GM19239 (cell line): ENCODE measurements at regions not wholly inside any gene's neighbourhood (a gene's known extent, or its start where the extent isn't known, plus 50 kb on each side); places are given as distances from the start of the nearest gene placed in this dataset.

Experiments
- DNase-seq: peaks from one replicate; pipeline ENCODE4 v3.0.0; 2011; ENCODE audit warnings: low spot score; ENCODE audit not compliant: insufficient read length
- FAIRE-seq: peaks from 2 replicates; lab custom pipeline; 2011; peaks lifted over from hg19 to GRCh38; lab: Jason Lieb, UNC

DNA sequence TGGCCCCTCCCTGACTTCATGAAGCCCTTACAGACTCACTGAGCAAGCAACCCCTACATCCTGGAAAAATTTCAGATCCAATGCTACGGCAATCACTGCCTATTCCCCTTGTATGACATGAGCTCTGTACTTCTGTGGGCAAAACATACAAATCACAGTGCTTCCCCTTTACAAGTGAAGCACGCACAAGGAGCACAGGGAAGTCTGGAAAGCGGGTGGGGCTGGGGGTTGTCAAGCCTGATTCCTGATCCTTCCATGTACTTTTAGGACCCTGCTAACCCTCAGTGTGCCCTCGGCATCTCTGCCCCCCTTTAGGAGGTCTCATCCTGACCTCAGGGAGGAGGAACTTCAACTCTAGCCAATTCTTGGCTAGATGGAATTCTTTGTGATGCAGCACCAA, 405.7 kb upstream of the POU3F1 start:
- no peak for FAIRE-seq
- DNase-seq, result no peak

DNA sequence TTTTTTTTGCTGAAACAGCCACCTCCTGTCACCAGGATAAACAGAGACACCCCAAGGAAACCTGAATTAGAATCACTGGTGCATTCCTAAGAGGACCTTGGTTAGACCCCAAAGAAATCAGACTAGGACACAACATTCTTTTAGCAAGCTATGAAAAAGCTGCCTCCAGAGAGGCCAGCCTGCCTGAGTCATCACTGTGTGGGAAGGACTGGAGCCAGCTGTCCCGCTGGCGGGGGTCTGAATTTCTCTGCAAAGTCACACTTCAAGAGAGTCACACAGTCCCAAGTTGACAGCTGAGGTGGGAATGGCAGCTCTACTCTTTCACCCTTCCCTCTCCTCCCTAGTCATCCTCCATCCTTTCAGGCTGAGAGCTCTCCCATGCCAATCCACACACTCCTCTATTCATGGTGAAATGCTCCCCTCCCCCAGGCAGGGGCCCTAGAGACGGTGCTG, 405.0 kb upstream of the POU3F1 start:
- no peak for FAIRE-seq
- DNase-seq, result no peak

DNA sequence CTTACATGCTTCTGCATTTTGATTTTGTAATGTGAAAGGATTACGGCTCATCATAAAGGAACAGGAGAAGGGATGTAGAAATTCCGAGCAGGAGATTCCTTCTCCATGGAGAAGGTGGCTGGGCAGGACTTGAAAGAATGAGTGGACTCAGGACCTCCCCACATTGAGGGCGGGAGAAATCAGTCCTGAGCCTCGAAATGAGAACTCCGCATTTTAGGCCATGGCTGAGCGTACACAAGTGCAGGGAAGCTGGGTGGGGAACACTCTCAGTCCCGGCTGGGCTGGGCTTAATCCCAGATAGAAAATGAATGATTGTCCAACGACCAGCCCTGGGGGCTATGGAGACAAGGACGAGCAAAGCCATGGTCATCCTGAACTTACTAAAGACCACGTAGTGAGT, 402.3 kb upstream of the POU3F1 start:
- DNase-seq (no peak), FAIRE-seq (no peak)

DNA sequence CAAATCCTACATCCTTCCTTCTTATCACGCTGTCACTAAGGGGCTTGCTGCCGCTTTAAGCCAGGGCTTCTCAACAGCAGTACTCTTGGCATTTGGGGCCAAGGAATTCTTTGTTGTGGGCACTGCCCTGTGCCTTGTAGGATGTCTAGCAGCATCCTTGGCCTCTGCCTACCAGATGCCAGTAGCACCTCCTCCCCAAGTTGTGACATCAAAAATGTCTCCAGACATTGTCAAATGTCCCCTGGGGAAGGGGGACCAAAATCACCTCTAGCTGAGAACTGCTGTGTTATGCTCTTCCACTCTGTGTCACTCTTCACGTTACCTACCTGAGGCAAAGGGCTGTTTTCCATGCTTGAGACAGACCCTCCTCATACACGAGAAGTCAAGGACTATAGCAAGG, 400.3 kb upstream of the POU3F1 start:
- DNase-seq (no peak), FAIRE-seq (no peak)

DNA sequence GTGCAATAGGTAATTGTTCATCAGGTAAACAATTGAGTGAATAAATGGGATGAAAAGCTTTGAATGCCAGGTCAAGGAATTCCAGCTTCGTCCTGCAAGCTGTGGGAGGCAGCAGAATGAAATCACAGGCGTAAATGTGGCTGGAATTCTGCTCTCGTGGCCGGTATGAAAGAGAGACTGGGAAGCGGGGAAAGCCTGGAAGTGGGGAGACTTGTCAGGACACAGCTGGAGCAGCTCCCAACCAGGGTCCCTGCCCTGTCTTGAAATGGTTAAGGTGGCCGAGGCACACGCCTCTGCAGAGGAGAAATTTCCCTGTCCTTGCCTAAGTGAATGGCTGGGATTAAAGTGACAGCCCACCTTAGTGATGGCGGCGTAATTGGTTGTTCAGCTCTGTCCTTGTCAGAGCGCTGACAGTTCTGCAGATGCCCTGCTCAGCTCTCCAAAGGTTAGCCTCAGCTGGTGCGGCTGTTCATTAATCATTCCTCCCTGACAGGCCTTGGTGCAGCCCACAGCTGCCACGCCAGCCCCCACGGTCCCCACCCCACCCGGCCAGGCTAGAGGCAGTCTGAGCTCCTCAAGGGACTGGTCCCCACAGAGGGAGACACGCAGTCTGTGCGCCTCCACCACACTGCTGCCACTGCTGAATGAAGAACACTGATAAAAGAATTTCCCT, 398.3 kb upstream of the POU3F1 start:
- no peak for FAIRE-seq
- no peak for DNase-seq

DNA sequence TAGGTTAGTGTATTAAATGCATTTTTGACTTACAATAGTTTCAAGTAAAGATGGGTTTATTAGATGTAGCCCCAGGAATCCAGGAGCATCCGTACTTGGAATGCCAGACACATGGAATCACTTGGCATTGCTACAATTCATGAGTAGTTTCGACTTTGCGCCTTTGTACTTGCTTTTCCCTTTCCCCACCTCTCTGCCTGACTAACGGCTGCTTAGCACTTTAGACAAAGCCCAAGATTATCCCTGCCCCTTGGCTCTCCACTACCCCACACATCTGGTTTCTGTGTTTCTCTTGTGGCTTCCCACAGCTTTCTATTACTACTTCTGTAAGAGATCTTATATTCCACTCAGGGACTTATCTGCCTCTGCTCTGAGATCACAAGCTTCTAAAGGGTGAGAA, 397.7 kb upstream of the POU3F1 start:
- DNase-seq (no peak), FAIRE-seq (no peak)

DNA sequence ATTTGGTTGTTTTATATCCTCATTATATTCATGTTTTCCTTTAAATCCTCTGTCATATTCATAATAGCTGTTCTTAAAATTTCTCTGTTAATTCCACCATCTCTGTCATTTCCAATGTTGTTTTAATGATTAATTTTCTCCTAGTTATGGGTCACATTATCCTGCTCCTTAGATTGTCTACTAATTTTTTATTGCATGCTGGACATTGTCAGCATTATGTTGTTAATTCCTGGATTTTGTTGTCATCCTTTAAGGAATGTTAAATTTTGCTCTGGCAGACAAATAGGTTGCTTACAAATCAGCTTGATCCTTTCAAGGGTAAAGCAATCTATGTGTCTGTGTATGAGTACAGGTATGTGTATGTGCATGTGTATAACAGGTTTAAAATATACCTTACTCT, 393.8 kb upstream of the POU3F1 start:
- DNase-seq (no peak), FAIRE-seq (no peak)

DNA sequence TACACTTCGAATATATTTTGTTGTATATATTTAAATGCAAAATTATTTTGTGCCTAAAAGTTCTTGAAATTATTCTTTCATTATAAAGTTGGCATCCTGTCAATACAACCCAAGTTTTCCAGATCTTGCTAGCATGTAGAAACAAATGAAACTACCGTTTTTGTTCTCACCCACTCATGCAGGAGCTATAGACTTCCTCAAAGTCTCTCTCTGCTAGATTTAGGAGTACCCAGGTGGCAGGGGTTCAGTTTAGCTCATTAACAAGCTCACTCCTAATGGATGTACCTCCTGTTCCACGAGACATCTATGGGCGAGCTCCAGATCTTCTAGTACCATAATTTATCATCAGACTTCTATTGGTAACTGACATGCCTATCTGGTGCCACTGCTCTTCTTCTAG, 390.2 kb upstream of the POU3F1 start:
- FAIRE-seq (no peak), DNase-seq (no peak)

DNA sequence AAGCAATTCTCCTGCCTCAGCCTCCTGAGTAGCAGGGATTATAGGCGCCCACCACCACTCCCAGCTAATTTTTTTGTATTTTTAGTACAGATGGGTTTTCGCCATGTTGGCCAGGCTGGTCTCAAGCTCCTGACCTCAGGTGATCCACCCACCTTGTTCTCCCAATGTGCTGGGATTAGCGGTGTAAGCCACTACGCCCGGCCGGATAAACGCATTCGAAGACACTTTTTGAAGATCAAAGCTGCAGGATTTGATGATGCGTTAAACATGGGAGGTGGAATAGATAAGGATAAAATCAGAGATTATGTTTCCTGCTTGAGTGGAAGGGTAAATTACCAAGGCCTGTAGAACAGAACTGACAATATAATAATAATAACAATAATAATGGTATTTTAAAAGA, 389.4 kb upstream of the POU3F1 start:
- FAIRE-seq (no peak), DNase-seq (no peak)

DNA sequence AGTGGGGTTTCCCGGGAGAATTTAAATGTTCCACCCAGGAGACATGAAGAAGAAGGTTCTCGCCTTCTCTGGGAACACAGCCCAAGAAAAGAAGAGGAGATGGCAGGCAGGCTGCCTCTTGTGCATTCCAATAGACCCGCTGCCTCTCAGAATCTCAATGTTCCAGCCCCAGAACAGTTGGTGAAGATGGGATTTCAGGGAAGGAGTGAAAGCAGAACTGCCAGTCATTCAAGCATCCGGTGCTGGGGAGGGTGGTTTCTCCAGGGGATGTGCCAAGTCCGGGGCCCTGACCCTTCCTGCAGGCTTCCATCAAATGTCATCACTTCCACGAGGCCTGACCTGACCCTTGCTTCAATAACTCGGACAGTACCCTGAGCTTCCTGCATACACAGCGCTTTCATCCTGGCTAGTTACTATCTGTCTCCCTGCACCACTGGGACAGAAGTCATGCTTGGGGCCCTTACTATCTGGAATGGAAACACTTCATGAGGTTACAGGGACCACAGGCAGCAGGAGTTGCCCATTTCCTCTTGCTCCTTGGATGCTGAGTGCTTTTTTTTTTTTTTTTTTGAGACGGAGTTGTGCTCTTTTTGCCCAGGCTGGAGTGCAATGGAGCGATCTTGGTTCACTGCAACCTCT, 386.6 kb upstream of the POU3F1 start:
- DNase-seq (no peak), FAIRE-seq (no peak)

DNA sequence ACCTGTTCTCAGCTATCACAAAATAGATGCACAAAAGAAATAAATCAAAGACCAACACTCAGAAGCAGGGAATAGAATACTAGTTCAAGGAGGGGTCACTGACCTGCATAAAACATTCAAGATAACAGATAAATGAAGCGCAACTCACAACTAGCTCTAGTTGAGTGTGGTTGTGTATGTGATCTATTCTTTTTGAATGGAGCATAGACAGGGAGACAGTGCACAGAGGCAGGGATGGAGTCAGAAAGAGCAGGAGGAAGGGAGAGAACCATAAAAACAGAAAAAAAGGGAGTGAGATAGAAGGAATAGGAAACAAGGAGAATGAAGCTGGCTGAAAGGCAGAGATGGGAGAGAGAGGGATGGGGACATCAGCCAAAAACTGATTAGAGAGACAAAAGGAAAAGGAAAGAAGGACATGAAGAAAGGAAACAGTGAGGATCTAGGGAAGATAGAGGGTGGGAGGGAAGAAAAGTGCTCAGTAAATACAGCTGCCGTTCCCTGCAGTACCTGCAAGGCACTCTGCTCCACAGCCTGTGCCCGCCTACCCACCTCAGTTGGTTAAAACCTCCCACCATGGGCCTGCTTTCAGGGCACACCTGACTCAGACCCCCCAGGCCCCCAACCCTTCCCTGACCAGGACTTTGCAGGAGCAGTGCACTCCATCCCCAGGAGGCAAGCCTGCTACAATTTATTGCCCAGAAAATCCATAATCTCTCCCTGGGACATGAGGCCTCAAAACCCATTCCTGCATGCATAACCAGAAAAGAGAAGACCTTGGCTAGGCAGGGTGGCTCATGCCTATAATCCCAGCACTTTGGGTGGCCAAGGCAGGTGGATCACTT, 385.2 kb upstream of the POU3F1 start:
- FAIRE-seq (no peak), DNase-seq (no peak)

DNA sequence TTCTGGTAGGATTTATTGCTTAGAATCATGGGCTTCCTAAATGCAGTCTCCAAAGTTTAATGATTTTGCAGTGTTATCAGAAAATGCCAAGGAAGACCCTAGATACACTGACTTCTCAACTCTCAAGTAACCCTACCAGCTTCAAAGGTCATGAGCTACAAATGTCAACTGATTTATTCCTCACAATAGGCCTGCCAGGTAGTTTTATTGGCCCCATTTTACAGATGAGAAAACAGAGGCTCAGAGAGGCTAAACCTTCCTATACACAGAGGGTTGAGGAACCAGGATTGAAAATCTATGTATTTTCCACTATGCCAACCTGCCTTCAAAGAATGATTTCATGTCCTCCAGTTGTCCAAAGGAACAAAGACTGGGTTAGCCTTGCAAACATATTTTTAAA, 384.4 kb upstream of the POU3F1 start:
- DNase-seq (no peak), FAIRE-seq (no peak)

DNA sequence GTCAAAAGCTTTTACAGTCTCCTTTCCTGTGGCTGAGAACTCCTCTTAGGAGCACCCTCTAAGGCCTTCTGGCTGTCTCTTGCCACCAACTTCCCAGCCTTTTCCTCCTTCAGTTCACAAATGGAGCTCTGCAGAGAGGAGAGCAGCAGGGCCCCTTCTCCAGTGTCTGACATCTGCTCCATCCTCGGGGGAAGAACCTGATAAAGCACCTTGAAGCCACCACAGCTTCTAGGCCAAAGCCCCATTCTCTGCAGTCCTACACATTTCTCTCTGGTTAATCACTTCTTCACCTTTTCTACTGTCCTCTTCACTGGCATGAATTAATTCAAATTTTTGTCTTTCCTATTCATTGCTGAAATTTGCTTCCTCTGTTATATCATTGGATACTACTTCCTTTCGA, 378.1 kb upstream of the POU3F1 start:
- FAIRE-seq (no peak), DNase-seq (no peak)

DNA sequence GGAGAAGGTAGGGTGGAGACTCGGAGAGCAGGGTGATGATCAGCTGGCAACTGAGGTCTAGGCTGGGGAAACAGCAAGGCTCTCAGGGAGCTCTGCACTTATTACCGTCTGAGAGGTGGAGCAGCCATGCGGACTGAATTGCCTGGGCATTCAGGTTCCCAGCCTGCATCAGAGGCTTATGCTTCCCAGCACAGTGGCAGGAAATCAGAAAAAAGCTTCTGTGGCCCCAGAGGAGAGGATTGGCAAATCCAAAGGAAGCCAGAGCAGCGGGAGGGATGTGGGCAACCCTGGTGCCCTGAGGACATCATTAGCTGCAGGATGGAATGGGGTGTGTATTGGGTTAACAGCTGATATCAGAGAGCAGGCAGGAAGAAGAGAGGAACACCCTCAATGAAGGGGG, 374.1 kb upstream of the POU3F1 start:
- DNase-seq, result no peak
- FAIRE-seq, result no peak

DNA sequence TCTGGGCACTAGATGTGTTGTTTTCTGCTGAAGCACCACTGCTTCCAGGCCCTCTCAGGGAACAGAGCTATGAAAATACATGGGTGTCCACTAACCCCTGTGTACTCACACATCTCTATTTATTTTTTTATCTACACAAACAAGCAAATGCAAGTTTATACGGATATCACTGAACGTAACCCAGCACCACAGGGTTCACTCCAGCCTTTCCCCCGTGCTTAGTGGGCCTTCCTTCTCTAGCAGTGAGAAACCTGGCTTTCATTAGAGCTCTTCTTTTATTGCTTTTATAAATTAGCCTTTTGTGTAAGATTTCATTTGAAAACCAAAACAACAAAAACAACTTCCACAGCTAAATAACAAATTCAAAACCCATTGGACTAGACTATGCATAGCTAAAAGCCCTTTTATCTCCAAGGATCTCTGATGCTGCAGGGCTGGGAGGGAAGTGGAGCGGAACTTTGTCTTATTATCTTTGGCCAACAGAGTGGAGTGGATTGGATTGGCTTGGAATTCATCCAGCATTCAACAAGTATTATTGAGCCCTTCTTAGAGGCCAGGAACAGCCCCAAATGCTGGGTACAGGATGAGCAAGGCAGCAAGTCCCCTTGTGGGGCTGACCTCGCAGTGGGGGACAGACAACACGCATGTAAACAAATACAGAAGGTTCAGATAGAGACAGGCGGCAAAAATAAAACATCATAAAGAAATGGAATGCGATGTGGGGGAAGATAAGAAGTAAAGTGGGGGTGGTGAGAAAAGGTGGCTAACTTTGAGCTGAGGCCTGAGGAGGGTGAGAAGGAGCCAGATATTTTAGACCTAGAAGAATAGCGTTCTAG, 371.8 kb upstream of the POU3F1 start:
- no peak for FAIRE-seq

DNA sequence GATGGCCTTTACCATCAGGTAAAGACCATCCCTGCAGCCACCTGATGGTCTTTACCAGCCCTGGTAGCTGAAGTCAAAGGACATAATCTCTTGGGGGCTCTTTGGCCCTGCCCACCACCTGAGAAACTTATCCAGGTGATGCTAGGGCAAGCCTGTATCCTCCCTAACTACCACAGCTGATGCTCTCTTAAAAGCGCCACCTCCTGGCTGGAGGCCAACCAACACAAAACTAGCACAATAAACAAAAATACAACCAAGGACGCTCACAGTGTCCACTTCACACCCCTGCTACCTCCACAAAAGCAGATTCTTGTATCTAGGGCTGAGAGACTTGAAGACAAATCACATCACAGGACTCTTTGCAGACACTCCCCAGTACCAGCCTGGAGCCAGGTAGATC, 357.1 kb upstream of the POU3F1 start:
- FAIRE-seq (no peak), DNase-seq (no peak)

More for the DNA sequence above, 371.8 kb upstream of the POU3F1 start:
- no peak for DNase-seq

DNA sequence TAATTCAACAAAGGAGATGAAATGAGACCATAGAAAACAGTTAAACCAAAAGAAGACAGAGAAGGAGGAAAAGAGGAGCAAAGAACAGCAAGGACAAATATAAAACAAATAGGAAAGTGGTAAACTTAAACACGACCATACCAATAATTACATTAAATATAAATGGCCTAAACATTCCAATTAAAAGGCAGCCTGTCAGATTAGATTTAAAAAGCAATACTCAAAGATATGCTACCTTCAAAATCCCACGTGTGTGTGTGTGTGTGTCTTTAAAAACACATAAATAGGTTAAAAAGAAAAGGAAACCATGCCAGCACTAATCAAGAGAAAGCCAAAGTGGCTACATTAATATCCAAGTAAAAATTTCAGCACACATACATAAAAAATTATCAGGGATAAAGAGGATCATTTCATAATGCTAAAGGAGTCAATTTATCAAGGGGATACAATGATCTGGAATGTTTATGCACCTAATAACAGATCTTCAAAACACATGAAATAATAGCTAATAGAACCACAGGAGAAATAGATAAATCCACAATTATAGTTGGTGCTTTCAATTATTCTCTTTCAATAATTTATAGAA, 355.7 kb upstream of the POU3F1 start:
- DNase-seq (no peak), FAIRE-seq (no peak)

DNA sequence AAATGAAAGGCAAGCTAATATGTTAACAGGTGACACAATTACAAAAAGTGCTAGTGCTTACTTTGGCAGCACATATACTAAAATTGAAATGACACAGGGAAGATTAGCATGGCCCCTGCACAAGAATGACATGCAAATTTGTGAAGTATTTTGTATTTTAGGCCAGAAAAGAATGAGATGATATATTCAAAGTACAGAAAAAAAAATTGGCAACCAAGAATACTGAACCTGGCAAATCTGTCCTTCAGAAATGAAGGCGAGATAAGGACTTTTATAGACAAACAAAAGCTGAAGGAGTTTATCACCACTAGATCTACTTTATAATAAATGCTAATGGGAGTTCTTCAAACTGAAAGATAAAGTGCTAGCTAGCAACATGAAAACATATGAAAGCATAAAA, 350.0 kb upstream of the POU3F1 start:
- no peak for DNase-seq
- no peak for FAIRE-seq

DNA sequence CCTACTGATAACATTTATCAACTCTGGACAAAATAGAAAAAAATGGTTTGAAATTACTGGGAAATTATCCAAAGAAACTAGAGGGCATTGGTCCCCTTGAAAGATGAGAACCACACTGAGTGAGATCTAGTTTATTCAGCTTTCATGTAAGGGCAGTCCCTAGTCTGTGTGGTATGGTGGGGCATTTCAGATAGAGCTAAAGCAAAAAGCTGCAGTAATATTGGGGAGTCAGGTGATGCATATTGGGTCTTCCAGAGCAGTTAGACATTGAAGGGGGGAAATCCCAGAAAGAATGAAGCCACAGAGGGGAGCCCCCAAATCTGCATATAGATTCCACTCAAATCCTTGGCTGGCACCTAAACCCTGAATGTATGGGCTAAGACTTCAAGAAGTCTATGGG, 347.7 kb upstream of the POU3F1 start:
- DNase-seq (no peak), FAIRE-seq (no peak)

DNA sequence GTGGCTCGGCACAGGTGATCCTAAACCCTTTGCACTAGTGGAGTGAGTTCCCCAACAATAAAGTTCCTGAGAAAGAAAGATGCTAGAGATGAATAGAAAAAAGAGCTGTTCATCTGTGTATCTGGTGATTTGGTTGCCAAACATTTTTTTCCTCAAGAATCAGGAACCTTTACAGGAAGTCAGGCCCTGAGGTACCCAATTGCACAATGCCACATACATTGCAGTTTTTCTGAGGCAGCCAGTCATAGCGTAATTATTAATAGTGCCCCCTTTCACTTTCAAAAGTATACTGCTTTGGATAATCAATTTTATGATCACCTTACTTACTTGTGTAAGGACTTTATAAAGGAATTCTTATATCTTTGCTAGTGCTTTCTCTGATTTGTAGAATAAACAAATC, 346.3 kb upstream of the POU3F1 start:
- FAIRE-seq (no peak), DNase-seq (no peak)
